A673 (cell line): ENCODE measurements at regions not wholly inside any gene's neighbourhood (a gene's known extent, or its start where the extent isn't known, plus 50 kb on each side); places are given as distances from the start of the nearest gene placed in this dataset.

Source experiments
- CTCF ChIP-seq: fragments of 300-800, 200-600 bp; sonication (generic); conservative IDR thresholded peaks from 2 replicates; pipeline ENCODE4 v1.5.1; 2017; ENCODE audit warnings: low read depth, mild to moderate bottlenecking, antibody characterized with exemption, low read length, moderate library complexity, mixed read lengths
- EZH2 ChIP-seq: fragments of 200-600 bp; sonication (generic); IDR thresholded peaks from 2 replicates; pipeline ENCODE4 v1.6.1; 2017; ENCODE audit warnings: borderline replicate concordance, low read depth, mild to moderate bottlenecking, mixed read lengths, antibody characterized with exemption, low read length; ENCODE audit not compliant: poor library complexity, severe bottlenecking

GRCh38 chr13:34521171-34521570 is 420.9 kb upstream of the NBEA start:
- TF ChIP-seq CTCF (no peak), EZH2 (no peak)
